GM18499 (cell line): ENCODE measurements at regions not wholly inside any gene's neighbourhood (a gene's known extent, or its start where the extent isn't known, plus 50 kb on each side); places are given as distances from the start of the nearest gene placed in this dataset.

Experiments
- ATAC-seq: cut with Tn5 transposase; IDR thresholded peaks from one replicate; pipeline ENCODE4 v1.9.1; 2021; ENCODE audit warnings: moderate number of reproducible peaks; ENCODE audit not compliant: insufficient read depth, unreplicated experiment

DNA sequence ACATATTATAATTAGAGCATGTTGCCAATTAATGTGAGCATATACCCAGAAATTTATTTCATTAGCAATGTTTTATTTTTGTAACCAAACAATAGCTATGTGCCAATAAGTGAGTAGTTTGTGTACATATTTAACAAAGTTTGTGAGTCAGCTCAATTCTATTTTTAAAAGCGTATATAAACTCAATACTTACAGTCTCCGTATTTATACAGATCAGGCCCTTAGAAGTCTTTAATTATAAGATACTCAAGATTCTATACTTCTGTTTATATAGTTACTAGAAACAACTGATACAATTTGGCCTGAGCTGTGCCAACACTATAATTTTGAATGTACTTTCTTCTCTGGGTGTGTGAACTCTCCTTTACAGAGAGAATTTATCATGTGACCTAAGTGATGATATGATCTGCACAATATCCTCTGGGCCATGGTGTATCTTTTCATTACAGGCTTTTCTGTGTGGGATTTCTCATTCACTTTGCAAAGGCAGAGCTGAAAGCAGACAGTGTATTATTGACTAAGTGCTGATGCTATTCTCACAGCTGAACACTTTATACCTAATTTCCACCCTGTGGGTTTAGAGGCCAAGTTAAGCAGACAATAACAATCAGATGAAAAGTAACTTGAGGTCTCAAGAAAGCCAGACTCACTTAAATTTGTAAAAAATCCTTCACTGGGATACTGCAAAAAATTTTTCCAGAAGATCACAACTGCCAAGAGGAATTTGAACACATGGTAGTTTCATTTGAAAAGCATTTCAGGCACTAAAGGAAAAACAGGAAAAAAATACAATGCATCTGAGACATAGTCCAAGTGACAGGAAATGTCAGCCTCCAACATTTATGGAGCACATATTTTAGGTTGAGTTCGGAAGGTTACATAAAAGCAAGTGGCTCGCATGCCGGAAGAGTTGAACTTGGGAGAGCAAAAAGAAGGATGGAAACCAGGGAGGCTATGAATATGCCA lies 277.9 kb upstream of the SEMA6D start:
- ATAC-seq, result no peak

DNA sequence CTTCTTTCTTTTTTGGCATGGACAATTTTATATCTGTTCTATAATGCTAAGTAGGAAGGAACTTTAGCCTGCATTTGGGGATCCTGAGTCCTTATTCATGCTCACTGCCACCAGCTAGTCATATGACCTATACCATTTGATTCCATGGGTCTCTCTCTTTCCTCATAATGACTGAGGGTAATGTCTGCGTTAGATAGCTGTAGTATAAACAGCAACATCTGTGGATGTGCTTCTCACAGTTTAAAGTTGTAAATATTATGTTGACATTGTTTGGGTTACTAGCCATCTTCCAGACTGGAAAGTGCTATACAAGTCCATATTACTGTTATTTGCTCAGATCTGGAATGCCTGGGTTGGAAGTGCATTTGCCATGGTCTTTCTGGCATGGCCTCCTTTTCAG lies 274.9 kb upstream of the SEMA6D start:
- no peak for ATAC-seq

DNA sequence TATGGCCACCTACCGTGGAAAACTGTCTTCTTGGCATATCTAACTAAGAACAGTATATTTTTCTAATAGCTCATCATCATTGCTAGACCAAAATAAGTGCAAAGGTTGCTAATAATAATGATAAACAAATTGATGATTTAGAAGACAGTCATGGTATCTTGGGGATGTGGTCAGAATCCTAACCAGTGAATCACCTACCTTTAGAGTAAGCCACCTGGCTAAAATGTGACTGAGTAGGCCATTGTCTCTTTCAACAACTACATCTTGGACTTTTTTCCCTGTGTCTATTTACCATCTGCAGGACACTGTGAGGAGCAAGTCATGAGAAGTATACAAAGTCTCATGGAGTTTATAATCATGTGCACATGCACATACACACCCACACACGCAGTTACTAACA lies 273.5 kb upstream of the SEMA6D start:
- ATAC-seq, result no peak

DNA sequence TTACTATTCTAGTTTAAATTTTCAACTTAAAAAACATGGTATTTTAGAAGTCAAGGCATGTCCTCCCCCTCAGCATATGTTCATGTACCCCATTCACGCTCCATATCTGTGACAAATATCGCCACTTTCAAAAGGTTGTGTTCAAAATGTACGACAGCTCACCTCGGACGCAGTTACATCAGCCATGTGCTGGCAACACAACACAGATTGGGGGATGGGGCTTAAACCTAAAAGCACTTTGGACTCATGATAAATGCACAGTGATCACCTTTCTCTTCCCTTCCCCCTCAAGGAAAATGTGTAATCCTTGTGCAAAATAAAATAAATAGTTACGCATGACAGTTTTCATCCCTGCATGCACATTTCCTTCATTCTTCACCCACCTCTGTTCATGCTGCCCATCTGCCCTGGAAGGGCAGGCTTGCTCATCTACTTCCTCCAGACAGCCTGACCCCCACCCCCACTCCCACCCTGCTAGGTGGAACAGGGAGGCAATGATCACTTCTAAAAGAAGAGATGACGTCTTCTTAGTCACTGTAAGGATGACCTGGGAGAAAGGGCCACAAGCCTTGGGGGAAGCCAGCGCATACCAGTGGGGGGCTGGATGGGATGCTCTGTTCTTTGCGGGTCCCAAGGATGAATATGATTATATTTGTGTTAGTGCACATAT lies 271.4 kb upstream of the SEMA6D start:
- ATAC-seq, result no peak

DNA sequence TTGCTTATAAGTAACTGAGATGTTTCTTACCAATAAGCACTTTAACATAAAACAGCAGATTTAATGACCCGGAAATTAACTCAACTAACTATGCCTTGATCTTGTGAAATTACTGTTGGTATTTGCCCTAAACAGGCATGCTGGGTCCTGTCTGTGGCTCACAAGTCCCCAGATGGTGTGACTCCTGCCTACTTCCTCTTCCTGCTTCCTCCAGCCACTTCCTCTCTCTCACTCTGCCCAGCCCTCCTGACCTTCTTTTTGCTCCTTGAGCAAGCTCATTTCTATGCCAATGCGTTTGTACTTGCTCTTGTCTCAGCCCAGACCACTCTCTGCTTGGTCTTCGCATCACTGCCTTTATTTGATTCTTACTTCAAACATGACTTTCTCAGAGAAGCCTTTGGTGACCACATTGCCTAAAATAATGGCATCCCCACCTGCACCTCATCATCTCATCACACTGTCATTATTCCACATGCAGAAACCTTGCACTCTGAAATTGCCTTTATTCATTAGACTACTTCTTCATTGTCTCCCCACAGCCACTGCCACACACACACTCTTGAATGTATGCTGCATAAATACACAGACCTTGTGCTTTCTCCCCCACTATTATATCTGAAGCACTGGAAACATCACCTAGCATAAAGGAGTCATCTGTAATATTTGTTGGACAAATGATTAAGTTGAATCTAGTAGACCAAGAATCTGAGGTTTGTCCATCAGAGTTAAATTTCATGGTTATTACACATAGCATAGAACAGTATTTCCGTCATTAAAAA lies 256.3 kb upstream of the SEMA6D start:
- no peak for ATAC-seq

DNA sequence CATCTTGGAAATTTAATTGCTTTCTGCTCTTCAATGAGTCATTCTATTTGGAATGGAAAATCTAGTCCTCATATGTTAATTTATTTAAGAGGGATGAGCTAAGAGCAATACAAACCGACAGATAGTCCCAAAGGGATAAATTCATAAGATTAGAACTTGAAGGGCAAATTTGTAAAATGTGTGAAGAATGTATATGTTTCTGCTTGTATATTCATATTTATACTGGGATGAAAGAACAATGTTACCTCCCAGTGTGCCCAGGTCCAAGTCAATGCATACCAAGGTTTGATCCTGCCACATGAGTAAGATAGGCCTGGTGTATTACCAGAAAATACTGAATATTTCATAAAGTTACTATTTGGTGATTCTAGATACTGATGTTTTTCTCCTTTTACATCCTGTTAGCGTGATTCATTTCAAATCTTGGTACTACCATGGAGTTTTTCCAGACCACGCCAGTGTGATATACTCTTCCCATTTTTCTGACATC lies 255.6 kb upstream of the SEMA6D start:
- ATAC-seq, result no peak

DNA sequence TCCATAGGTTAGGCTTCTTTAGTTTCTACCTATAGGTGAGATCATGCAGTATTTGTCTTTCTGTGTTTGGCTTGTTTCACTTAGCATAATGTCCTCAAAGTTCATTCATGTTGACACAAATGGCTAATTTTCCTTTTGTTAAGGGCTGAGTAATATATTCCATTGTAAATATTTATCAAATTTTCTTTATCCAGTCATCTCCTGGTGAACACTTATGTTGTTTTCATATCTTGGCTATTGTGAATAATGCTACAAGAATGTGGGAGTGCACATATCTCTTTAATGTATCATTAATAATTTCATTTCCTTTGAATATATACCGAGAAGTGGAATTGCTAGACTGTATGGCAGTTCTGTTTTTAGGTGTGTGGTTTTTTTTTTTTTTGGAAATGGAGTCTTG lies 250.9 kb upstream of the SEMA6D start:
- no peak for ATAC-seq

DNA sequence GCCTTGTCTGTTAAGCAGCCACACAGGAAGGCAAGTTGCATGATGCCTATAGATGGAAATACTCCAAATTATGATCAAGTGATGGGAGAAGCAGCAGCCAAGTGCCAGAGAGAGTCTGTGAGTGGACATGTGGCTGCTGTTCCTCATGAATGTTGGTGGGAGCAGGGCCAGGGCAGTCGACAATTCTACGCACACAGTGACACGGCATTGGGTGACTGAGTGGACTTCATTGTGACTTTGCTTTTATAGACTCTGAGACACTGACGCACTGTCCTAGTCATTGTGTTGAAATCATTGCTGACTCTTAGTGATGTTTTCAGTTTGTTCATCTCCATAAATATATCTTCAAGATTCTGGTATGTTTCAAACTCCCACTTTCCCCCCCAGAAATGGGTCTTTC lies 246.3 kb upstream of the SEMA6D start:
- ATAC-seq, result no peak

DNA sequence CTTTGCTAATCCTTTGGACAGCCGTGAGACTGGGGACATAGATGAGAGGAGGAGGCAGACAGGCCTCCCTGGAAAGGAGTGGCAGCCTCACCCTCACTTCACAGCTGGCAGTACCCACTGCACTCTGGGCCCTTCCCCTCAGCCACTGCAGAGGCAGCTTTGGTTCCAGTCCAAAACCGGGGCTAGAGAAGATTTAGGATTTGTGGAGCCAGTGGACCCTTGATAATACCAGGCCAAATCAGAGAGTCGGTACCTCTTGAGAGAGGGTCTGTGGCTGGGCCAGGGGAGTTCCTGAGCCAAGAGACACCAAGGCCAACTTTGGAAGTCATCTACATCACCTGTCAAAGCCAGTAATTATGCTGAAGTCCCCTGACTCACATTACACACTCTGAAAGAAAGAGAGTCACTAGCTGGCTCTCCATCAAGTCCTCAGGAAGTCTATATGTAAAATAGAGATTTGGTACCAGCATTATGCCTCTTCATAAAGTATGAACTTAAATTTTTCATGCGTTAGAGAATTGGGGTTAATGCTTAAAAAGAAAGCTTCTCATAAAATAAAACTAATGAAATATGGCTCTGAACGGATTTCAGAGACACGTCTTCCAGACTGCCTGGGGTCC lies 244.1 kb upstream of the SEMA6D start:
- ATAC-seq, result no peak

DNA sequence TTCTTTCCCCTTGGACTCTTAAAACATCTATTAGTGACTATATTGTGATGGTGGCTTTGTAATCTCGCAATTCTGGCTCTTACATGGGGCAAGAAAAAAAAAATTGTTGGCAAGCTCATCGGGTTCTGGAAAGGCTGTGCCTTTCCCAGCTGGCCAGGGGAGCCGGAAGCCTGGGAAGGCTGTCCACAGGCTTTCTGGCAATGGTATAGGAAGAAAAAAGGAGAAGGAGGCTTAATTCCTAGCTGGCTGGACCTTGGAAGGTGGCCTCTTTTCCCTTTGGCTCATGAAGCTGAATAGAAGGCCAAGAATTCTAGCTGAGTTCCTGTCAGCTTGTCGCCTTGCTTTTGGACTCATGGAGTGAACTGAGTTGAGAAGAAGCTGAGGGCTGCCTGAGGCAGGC lies 243.5 kb upstream of the SEMA6D start:
- ATAC-seq, result no peak

DNA sequence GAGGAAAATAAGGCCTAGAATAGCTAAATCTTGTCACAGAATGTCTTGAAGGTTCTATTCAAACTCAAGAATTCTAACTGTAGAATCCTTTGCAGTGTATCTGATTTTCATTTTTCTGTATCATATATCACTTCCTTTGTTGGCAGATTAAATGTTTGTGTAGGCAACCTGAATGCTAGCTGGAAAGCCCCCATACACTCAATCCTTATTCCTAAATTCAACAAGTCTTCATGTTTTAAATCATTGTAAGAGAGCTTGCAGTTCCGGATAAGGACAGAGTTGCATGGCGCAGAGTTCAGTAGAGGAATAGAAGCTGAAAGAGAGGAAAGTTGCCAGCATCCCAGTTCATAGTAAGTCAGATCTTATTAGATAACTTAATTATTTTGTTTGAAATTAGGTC lies 242.0 kb upstream of the SEMA6D start:
- ATAC-seq, result no peak

DNA sequence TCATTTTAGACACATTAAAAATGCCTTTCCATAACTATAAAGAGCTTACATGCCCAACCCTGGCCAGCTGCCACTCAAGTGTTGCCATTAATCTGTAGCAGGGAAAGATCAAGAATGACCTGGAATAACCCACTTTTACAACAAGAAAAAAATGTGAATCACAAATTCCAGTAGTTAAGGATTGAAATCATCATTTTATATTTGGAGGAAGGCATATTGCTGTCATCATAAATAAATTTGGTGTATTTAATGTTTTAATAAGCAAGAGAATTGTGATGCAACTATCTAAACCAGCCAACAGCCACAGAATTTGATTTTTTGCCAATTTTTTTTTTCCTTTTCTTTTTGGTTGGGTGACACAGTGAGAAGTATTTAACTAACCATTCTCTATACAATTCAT lies 240.0 kb upstream of the SEMA6D start:
- no peak for ATAC-seq

DNA sequence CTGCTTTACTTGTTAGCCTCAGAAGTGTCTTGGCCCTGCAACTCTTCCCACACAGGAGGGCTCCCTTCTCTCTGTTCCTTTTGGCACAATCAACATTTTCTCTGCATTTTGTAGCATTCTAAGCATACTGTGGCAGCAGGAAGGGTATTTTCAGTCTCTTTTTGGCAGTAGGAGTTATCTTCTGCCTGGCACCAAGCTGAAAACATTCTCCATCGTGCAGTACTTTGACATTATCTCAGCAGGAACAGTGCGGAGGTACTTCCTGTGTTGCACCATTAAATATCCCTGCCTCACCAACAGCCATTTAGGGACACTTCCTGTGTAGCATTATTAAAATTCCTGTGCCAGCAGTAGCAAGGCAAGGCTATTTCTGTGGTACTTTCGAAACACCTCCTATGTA lies 233.2 kb upstream of the SEMA6D start:
- ATAC-seq, result no peak

DNA sequence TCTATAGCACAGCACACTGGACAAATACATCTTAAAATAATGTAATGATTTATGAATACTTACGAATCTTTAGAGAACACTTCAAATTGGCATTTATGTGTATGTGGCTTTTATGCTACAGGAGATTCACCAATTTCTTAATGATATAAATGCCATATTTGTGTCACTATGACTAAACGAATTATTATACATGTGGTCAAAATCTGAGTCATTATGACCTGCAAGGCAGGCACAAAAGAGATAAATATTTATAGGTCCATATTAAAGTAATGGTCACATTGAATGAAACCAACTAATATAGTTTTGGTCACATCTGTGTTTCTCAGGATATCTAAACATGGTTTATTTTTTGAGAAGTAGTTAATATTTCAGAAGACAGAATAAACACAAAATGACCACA lies 232.3 kb upstream of the SEMA6D start:
- ATAC-seq, result no peak

DNA sequence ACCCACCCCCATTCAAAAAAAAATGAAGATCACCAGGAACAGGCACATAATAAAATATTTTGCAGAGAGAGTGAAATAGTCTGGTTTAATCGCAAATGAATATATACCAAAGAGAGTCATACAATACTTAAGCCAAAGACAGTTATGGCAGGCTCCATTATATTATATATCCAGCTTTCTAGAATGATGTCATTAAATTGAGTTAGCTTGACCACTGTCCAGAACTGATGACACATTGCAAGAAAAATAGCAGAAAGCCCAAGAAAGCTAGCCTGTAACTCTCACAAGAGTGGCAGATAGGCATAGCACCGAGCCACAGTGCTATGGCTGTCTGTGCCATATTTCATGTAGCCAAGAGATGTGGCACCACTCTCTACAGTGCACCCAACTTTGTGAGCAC lies 231.9 kb upstream of the SEMA6D start:
- ATAC-seq, result no peak

DNA sequence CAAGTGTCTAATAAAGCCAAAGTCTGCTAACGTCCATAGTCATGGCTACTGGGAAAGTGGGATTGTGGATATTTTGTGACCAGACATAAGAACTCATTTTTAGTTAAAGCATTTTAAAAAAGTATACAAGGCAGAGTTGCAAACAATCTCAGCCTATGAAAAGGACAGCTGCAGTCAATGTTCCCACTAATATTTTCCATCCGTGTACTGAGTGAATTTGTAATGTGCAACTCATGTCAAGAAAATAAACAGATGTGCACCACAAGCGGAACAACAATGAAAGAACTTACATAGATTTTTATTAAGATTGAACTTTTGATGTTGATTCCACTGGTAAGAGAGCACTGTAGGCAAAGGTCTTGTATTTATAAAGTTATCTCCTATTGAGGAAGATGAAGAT lies 231.3 kb upstream of the SEMA6D start:
- ATAC-seq, result no peak

DNA sequence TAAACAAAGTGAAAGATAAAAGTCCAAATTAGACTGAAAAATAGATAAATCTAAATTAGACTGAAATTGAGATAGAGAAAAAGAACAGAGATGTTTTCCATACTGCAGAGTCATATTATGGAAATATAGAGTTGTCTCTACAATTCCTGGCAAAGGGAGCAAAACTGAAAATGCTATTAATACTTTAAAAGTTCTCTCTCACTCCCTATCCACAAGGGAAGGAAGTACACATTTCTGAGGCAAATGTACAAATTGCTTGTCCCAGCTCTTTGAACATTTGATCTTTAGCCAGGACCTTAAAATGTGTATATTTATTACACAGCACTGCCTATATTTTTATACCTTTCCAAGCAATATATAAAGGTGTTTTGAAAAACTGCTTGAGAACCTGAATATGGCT lies 225.1 kb upstream of the SEMA6D start:
- ATAC-seq, result no peak

DNA sequence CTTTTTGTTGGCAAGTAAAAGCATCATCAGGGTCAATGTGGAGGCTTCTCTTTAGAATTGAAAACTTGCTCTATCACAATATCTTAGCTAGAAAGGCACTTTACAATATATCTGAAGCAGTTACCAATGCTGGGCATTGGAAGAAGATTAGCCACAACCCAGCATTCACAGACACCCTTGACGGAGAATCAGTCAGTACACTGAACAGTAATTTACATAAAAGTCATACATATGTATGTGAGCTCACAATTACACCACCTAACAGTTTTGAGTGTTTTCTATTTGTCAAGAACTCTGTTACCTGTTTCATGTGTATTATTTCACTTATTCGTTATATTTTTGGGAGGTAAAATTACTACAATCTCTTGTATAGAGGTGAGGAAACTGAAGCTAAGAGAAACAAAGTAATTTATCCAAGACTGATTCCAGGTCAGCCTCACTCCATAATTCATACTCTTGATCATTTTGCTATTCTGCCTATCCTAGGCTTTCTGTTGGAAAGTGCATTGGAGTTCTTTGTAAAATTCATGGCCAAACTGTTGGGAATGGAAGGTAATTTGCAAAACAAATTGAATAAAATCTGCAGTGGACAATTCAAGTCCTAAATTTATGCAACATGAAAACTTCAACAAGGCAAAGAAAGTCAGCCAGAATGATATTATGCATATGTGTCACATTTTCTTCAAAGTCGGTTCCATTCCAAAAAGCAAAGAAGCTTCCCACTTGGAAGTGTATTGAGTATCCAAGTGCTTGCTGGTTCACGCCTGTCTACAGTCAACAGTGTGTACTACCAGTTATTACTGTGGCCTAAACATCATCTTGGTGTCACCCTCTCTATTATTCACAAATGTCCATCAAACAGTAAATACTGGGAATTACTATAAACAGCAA lies 223.7 kb upstream of the SEMA6D start:
- no peak for ATAC-seq

DNA sequence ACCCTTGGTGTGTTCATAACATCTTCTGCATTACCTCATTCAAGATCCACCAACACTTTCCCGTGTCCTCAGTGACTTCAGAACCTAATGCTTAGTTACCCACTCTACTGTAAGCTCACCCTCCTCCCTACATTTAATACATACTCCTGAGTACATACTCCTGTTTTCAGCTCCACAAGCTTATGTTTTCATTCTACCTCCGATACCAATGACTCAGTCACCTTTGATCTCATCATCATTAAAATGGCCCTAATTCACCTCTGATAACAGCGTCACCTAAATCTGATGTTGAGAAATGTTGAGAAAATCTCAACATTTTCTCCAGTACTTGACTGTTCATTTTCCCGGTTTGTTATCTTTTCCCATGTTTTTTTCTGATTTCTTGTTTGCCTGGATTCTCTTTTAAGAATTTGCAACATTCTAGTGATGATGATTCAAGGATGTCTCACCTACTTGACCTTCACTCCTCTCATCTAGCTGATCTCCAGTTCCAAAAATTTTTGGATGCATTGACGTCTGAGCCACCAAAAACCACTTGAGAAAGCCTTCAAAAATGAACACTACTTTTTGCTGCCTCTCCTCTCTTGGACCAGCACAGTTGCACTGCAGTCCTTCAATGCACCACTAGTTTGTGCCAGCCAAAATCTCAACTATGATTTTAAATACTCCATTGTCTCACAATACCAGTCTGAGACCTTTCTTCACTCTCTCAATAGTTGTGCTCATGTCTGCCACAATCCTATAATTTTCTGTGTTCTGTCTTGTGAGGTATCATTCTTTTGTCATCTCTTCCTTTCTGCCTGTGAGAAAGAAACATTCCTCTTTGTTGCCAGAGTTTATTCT lies 220.7 kb upstream of the SEMA6D start:
- no peak for ATAC-seq
